ENCODE measurements at regions not wholly inside any gene's neighbourhood (a gene's known extent, or its start where the extent isn't known, plus 50 kb on each side); places are given as distances from the start of the nearest gene placed in this dataset.

DNA sequence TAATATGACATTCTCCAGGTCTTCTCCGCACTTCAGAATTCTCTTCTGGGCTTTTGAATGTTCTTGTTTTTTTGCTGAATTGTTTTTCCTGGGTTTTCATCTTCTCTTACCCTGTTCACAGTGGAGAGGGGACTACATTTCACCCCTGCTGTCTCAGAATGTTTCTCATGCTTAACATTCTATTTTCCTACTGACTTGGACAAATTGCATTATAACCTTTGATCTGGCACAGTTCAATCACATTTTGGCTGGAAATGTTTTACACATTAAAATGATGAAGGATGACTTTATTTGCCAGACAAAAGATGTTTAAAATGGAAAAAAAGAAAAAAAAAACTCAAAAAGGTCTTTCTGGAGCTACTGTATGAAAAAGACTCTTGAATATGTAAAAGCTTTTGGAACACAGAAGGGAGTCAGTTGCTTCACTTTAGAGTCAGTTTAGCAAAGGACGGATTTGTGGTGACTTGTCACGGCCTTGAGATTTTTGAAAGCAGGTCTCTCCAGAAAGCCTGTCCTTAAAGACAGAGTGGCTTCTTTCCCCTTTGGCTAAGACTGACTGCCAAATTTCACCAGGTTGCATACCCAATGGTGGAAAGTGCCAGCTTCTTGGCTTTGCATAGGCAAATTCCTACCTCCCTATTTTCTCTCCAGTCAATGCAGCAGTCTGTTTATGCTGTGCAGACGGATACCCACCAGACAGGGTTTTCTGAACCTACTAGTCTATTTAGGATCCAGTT is 401.0 kb upstream of the TBL1XR1 start (continued):
- TF ChIP-seq, protein P1, sequence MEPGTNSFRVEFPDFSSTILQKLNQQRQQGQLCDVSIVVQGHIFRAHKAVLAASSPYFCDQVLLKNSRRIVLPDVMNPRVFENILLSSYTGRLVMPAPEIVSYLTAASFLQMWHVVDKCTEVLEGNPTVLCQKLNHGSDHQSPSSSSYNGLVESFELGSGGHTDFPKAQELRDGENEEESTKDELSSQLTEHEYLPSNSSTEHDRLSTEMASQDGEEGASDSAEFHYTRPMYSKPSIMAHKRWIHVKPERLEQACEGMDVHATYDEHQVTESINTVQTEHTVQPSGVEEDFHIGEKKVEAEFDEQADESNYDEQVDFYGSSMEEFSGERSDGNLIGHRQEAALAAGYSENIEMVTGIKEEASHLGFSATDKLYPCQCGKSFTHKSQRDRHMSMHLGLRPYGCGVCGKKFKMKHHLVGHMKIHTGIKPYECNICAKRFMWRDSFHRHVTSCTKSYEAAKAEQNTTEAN (CRISPR knock-in tag; IDR thresholded peaks at IDR 0.05) = no peak
- no peak for TF ChIP-seq CREM (CRISPR knock-in tag; IDR thresholded peaks at IDR 0.05)
- no peak for TF ChIP-seq FOXJ3 (CRISPR knock-in tag; IDR thresholded peaks at IDR 0.05; ENCODE audit: borderline replicate concordance)
- no peak for TF ChIP-seq CTCF (IDR thresholded peaks at IDR 0.05)

- Mint-ChIP-seq H3K27ac (peak overlapping the region; percentile 30; the same call in 1 of the 2 replicates), H3K9me3 (no peaks in the 10 kb centered on the region), H3K4me1 (peaks cover 48% of the 10 kb centered on the region), H3K4me3 (no peak overlapping the region), H3K36me3 (no peaks in the 10 kb centered on the region), H3K27me3 (ENCODE audit: low read depth) (no peaks in the 10 kb centered on the region; the same call in 1 of the 2 replicates)
- ATAC-seq (no peak), DNase-seq (ENCODE audit: low spot score) (no peak)
- CTCF ChIA-PET = no interaction called here
- POLR2A ChIA-PET = interaction anchor here (0.6 to 0.7 kb wide), 2 partner anchors 40 to 349 kb away, joined by 3 to 4 read pairs; no protein-coding TSS in a partner anchor
- no peak for TF ChIP-seq ETV6 (CRISPR knock-in tag; IDR thresholded peaks at IDR 0.05)
- TF ChIP-seq ZNF121 (CRISPR knock-in tag; IDR thresholded peaks at IDR 0.05) = no peak
Observed at GRCh38 chr3:177599326-177599725, 402.0 kb upstream of the TBL1XR1 start.

DNA sequence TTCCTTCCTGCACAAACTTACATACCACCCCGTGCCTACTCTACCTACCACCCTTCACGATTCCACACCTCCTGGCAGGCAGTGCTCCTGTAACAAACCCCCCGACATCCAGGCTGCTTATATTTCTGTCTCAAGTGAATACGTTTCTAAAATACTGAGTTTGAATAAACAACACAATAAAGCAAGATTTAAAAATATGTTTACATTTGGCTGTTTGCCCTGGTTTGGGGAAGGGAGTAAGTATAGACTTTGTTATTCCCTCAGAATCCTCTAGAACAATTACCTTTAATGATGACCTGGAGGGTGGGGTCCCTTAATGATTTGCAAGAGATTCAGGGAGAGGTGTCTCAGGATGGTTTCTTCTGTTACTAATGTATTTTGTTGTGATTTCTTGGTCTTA is 402.6 kb upstream of the TBL1XR1 start:
- Mint-ChIP-seq H3K4me1 (peaks cover 48% of the 10 kb centered on the region), H3K27me3 (ENCODE audit: low read depth) (no peaks in the 10 kb centered on the region; the same call in 1 of the 2 replicates), H3K36me3 (peaks cover under 1% of the 10 kb centered on the region), H3K9me3 (peaks cover 1% of the 10 kb centered on the region), H3K4me3 (no peak overlapping the region), H3K27ac (no peak overlapping the region)
- ATAC-seq (no peak), DNase-seq (ENCODE audit: low spot score) (no peak)
- ChIA-PET CTCF (no interaction called here), POLR2A (interaction anchor here (0.7 kb wide), 1 partner anchor 41 kb away, joined by 3 read pairs; no protein-coding TSS in a partner anchor)
- TF ChIP-seq ZNF121 (CRISPR knock-in tag; IDR thresholded peaks at IDR 0.05) (no peak), GRHL2 (CRISPR knock-in tag; IDR thresholded peaks at IDR 0.05; ENCODE audit: insufficient replicate concordance, severe bottlenecking) (no peak), TP53 (CRISPR knock-in tag; IDR thresholded peaks at IDR 0.05) (no peak), ZNF138 (CRISPR knock-in tag; conservative IDR thresholded peaks at IDR 0.05) (no peak)

- peaks cover 48% of the 10 kb centered on the region for H3K4me1 Mint-ChIP-seq
- POLR2A ChIA-PET = no interaction called here
- TF ChIP-seq, protein P1 (CRISPR knock-in tag; IDR thresholded peaks at IDR 0.05) = no peak
- TF ChIP-seq SMAD3 (CRISPR knock-in tag; IDR thresholded peaks at IDR 0.05; ENCODE audit: borderline replicate concordance) = no peak
- TF ChIP-seq IRF2 (CRISPR knock-in tag; IDR thresholded peaks at IDR 0.05; ENCODE audit: borderline replicate concordance, low read depth) = no peak
- no peak for TF ChIP-seq CDX4 (CRISPR knock-in tag; IDR thresholded peaks at IDR 0.05; ENCODE audit: borderline replicate concordance)
- TF ChIP-seq E2F4 (CRISPR knock-in tag; IDR thresholded peaks at IDR 0.05; ENCODE audit: borderline replicate concordance, low read depth) = no peak
- no peak for TF ChIP-seq JAZF1 (CRISPR knock-in tag; IDR thresholded peaks at IDR 0.05)
- no peak for TF ChIP-seq TEAD4 (CRISPR knock-in tag; IDR thresholded peaks at IDR 0.05)
- no peak for TF ChIP-seq FOXJ3 (CRISPR knock-in tag; IDR thresholded peaks at IDR 0.05; ENCODE audit: borderline replicate concordance)
- no peak for TF ChIP-seq ESRRA (CRISPR knock-in tag; IDR thresholded peaks at IDR 0.05; ENCODE audit: borderline replicate concordance)
- TF ChIP-seq EMX1 (CRISPR knock-in tag; IDR thresholded peaks at IDR 0.05) = no peak
- no peak for TF ChIP-seq ELF4 (CRISPR knock-in tag; IDR thresholded peaks at IDR 0.05; ENCODE audit: low read depth)
- no peak for TF ChIP-seq TP53 (CRISPR knock-in tag; IDR thresholded peaks at IDR 0.05)
- no peak for TF ChIP-seq NFATC4 (CRISPR knock-in tag; IDR thresholded peaks at IDR 0.05)
- no peak for TF ChIP-seq JUN (CRISPR knock-in tag; IDR thresholded peaks at IDR 0.05)
- no peak for TF ChIP-seq ZNF425 (CRISPR knock-in tag; conservative IDR thresholded peaks at IDR 0.05)
Observed at GRCh38 chr3:177600411-177600810, 403.1 kb upstream of the TBL1XR1 start.

More at GRCh38 chr3:177600411-177600810, 403.1 kb upstream of the TBL1XR1 start:
- Mint-ChIP-seq H3K27ac (no peak overlapping the region), H3K27me3 (ENCODE audit: low read depth) (no peaks in the 10 kb centered on the region; the same call in 1 of the 2 replicates), H3K36me3 (peaks cover 7% of the 10 kb centered on the region), H3K4me3 (no peak overlapping the region), H3K9me3 (peaks cover 7% of the 10 kb centered on the region)
- ATAC-seq = no peak
- no peak for DNase-seq (ENCODE audit: low spot score)
- CTCF ChIA-PET = no interaction called here
